OCI-LY7 (cell line): ENCODE measurements at regions not wholly inside any gene's neighbourhood (a gene's known extent, or its start where the extent isn't known, plus 50 kb on each side); places are given as distances from the start of the nearest gene placed in this dataset.

Experiments
- BruUV-seq: library from RNA; stranded (reverse); fragments of 400-500 nt; replicated peaks from 2 replicates; lab custom pipeline; 2021; lab: Mats Ljungman, UMichigan
- CTCF ChIA-PET: fragments of 300-600 bp; sonication (Branson Sonifier 250); formaldehyde crosslinking; loops from one replicate; lab custom pipeline; 2022; ENCODE audit warnings: antibody characterized with exemption; ENCODE audit not compliant: unreplicated experiment; lab: Charles Lee
- POLR2A ChIA-PET: fragments of 300-600 bp; sonication (Branson Sonifier 250); formaldehyde crosslinking; loops from one replicate; lab custom pipeline; 2022; ENCODE audit warnings: antibody characterized with exemption; lab: Charles Lee
- DNase-seq: peaks from one replicate; pipeline ENCODE4 v3.0.0-alpha.2; 2015; ENCODE audit warnings: low spot score
- H2AFZ ChIP-seq: fragments of 200-600 bp; sonication (generic), shearing (Covaris generic); 2 replicates; pipeline ENCODE4 v1.6.1; 2014; ENCODE audit warnings: mild to moderate bottlenecking, antibody characterized with exemption, low read length, moderate library complexity
- H3K27ac ChIP-seq: fragments of 200-600 bp; sonication (generic); 2 replicates; pipeline ENCODE4 v1.5.1; 2014; ENCODE audit warnings: mixed run types, low read depth, mild to moderate bottlenecking, moderate library complexity, low read length, inconsistent platforms; ENCODE audit not compliant: poor library complexity, severe bottlenecking
- H3K36me3 ChIP-seq: fragments of 200-600 bp; sonication (generic); 2 replicates; pipeline ENCODE4 v1.6.1; 2014; ENCODE audit warnings: mild to moderate bottlenecking, antibody characterized with exemption, low read length, moderate library complexity, mixed read lengths; ENCODE audit not compliant: insufficient read depth
- H3K4me1 ChIP-seq: fragments of 200-600 bp; sonication (generic); 2 replicates; pipeline ENCODE4 v1.5.1; 2014; ENCODE audit warnings: mild to moderate bottlenecking, low read length; ENCODE audit not compliant: insufficient read depth, poor library complexity, severe bottlenecking
- H3K4me2 ChIP-seq: fragments of 200-600 bp; sonication (generic); 2 replicates; pipeline ENCODE4 v1.6.1; 2014; ENCODE audit warnings: mild to moderate bottlenecking, low read length
- H3K4me3 ChIP-seq: fragments of 200-600 bp; sonication (generic); 2 replicates; pipeline ENCODE4 v1.5.1; 2014; ENCODE audit warnings: mild to moderate bottlenecking, low read depth, low read length; ENCODE audit not compliant: poor library complexity, severe bottlenecking
- H3K79me2 ChIP-seq: fragments of 200-600 bp; sonication (generic); 2 replicates; pipeline ENCODE4 v1.6.1; 2016; ENCODE audit warnings: low read depth, mild to moderate bottlenecking, low read length, moderate library complexity, mixed read lengths; ENCODE audit not compliant: insufficient read depth
- H3K9me2 ChIP-seq: fragments of 200-600 bp; sonication (generic); 2 replicates; pipeline ENCODE4 v1.6.1; 2016; ENCODE audit warnings: mild to moderate bottlenecking, low read length, mixed read lengths; ENCODE audit not compliant: insufficient read depth
- H3K9me3 ChIP-seq: fragments of 200-600 bp; sonication (generic); 2 replicates; pipeline ENCODE4 v1.6.1; 2014; ENCODE audit warnings: mild to moderate bottlenecking, mixed run types, low read length, mixed read lengths
- H4K20me1 ChIP-seq: fragments of 200-600 bp; sonication (generic); 2 replicates; pipeline ENCODE4 v1.6.1; 2014; ENCODE audit warnings: mild to moderate bottlenecking, antibody characterized with exemption, low read length, moderate library complexity, mixed read lengths; ENCODE audit not compliant: insufficient read depth
- CTCF ChIP-seq: fragments of 200-600 bp; sonication (generic); conservative IDR thresholded peaks from 2 replicates; pipeline ENCODE4 v1.5.1; 2014; ENCODE audit warnings: mild to moderate bottlenecking, antibody characterized with exemption, low read length, moderate library complexity, mixed read lengths
- EZH2phosphoT487 ChIP-seq: fragments of 200-600 bp; sonication (generic); IDR thresholded peaks from 2 replicates; pipeline ENCODE4 v1.6.1; 2018; ENCODE audit warnings: low read depth, borderline replicate concordance, mild to moderate bottlenecking, mixed run types, antibody characterized with exemption, low read length, moderate library complexity, mixed read lengths
- intact Hi-C: fragments of 100-400 bp; cut with micrococcal nuclease; formaldehyde crosslinking; loops from one replicate; pipeline ENCODE4 v1.10.0; 2022; ENCODE audit not compliant: unreplicated experiment

GRCh38 chrX:40402831-40403533, 177.8 kb upstream of the ATP6AP2 start:
- intact Hi-C loops = no loop called here
- Histone ChIP-seq H3K4me2 (no peak overlapping the region), H3K4me3 (no peak overlapping the region), H3K27ac (no peak overlapping the region), H3K9me2 (no peaks in the 10 kb centered on the region), H2AFZ (no peak overlapping the region), H4K20me1 (no peaks in the 10 kb centered on the region), H3K9me3 (no peaks in the 10 kb centered on the region), H3K36me3 (no peaks in the 10 kb centered on the region), H3K79me2 (no peaks in the 10 kb centered on the region), H3K4me1 (peaks cover 10% of the 10 kb centered on the region)
- DNase-seq = no peak
- ChIA-PET POLR2A (no interaction called here), CTCF (no interaction called here)
- TF ChIP-seq EZH2phosphoT487 = no peak
- no peak for TF ChIP-seq CTCF
- BruUV-seq = no TSS peak

- no peak for TF ChIP-seq CTCF
- TF ChIP-seq EZH2phosphoT487 = no peak
- Histone ChIP-seq H3K79me2 (no peaks in the 10 kb centered on the region), H3K27ac (no peak overlapping the region), H3K4me3 (no peak overlapping the region), H3K36me3 (no peaks in the 10 kb centered on the region), H2AFZ (no peak overlapping the region), H3K4me1 (no peaks in the 10 kb centered on the region), H4K20me1 (no peaks in the 10 kb centered on the region), H3K9me2 (no peaks in the 10 kb centered on the region), H3K9me3 (no peaks in the 10 kb centered on the region), H3K4me2 (no peak overlapping the region)
- BruUV-seq = no TSS peak
- DNase-seq = no peak
- POLR2A ChIA-PET = no interaction called here
- CTCF ChIA-PET = no interaction called here
- intact Hi-C loops = no loop called here
Measured at GRCh38 chrX:40395102-40395501, 185.7 kb upstream of the ATP6AP2 start.

- ChIA-PET POLR2A (no interaction called here), CTCF (no interaction called here)
- BruUV-seq = no TSS peak
- Histone ChIP-seq H2AFZ (no peak overlapping the region), H4K20me1 (no peaks in the 10 kb centered on the region), H3K4me1 (no peaks in the 10 kb centered on the region), H3K4me3 (no peak overlapping the region), H3K36me3 (no peaks in the 10 kb centered on the region), H3K79me2 (no peaks in the 10 kb centered on the region), H3K9me3 (no peaks in the 10 kb centered on the region), H3K4me2 (no peak overlapping the region), H3K27ac (no peak overlapping the region), H3K9me2 (no peaks in the 10 kb centered on the region)
- no peak for DNase-seq
- intact Hi-C loops = no loop called here
- no peak for TF ChIP-seq EZH2phosphoT487
- TF ChIP-seq CTCF = no peak
Measured at GRCh38 chrX:40394302-40394701, 186.5 kb upstream of the ATP6AP2 start.
